ENCODE measurements at regions not wholly inside any gene's neighbourhood (a gene's known extent, or its start where the extent isn't known, plus 50 kb on each side); places are given as distances from the start of the nearest gene placed in this dataset.

- WGBS: 86% methylated on average over 3 of the region's 3 CpGs
- Histone ChIP-seq H3K36me3 (no peaks in the 10 kb centered on the region), H3K4me3 (no peak overlapping the region), H3K27me3 (no peaks in the 10 kb centered on the region), H3K27ac (replicated peaks in 1 of 4) (no peak overlapping the region), H3K9me3 (no peaks in the 10 kb centered on the region), H3K4me1 (no peaks in the 10 kb centered on the region)
- intact Hi-C loops (cut with DNase I): no loop called here
- TF ChIP-seq CTCF (IDR thresholded peaks at IDR 0.05) (no peak), POLR2AphosphoS5 (IDR thresholded peaks at IDR 0.05) (no peak), POLR2A (IDR thresholded peaks at IDR 0.05; ENCODE audit: low read depth) (no peak), EP300 (IDR thresholded peaks at IDR 0.05) (no peak)
- no peak for DNase-seq (ENCODE audit: extremely low spot score)
Observed at GRCh38 chr3:166457382-166457781, 620.2 kb upstream of the BCHE start.

GRCh38 chr3:166456286-166456685, 619.1 kb upstream of the BCHE start:
- 64% methylated on average over 3 of the region's 3 CpGs for WGBS
- H3K9me3 ChIP-seq: no peaks in the 10 kb centered on the region
- TF ChIP-seq POLR2A (IDR thresholded peaks at IDR 0.05; ENCODE audit: low read depth) (no peak), CTCF (IDR thresholded peaks at IDR 0.05) (no peak), EP300 (IDR thresholded peaks at IDR 0.05) (no peak), POLR2AphosphoS5 (IDR thresholded peaks at IDR 0.05) (no peak)
- no peaks in the 10 kb centered on the region for H3K27me3 ChIP-seq
- H3K36me3 ChIP-seq: no peaks in the 10 kb centered on the region
- DNase-seq (ENCODE audit: extremely low spot score): no peak
- H3K27ac ChIP-seq (replicated peaks in 1 of 4): no peak overlapping the region
- H3K4me3 ChIP-seq: no peak overlapping the region
- intact Hi-C loops (cut with DNase I): no loop called here
- H3K4me1 ChIP-seq: no peaks in the 10 kb centered on the region

GRCh38 chr3:166455744-166456143, 618.5 kb upstream of the BCHE start:
- no peak for TF ChIP-seq CTCF (IDR thresholded peaks at IDR 0.05)
- Histone ChIP-seq H3K4me1 (no peaks in the 10 kb centered on the region), H3K27ac (replicated peaks in 1 of 4) (no peak overlapping the region), H3K4me3 (no peak overlapping the region), H3K27me3 (no peaks in the 10 kb centered on the region), H3K9me3 (no peaks in the 10 kb centered on the region), H3K36me3 (no peaks in the 10 kb centered on the region)
- WGBS: 77% methylated on average over 3 of the region's 3 CpGs
- intact Hi-C loops (cut with DNase I): no loop called here
- no peak for DNase-seq (ENCODE audit: extremely low spot score)

- H3K4me1 ChIP-seq: no peaks in the 10 kb centered on the region
Observed at GRCh38 chr3:166453478-166453877, 616.3 kb upstream of the BCHE start.

GRCh38 chr3:166451997-166452396, 614.8 kb upstream of the BCHE start:
- WGBS: 76% methylated on average over 1 of the region's 1 CpG
- intact Hi-C loops (cut with DNase I): no loop called here
- no peaks in the 10 kb centered on the region for H3K36me3 ChIP-seq
- DNase-seq (ENCODE audit: extremely low spot score): no peak
- H3K27me3 ChIP-seq: no peaks in the 10 kb centered on the region
- TF ChIP-seq EP300 (IDR thresholded peaks at IDR 0.05) (no peak), POLR2A (IDR thresholded peaks at IDR 0.05; ENCODE audit: low read depth) (no peak), POLR2AphosphoS5 (IDR thresholded peaks at IDR 0.05) (no peak), CTCF (IDR thresholded peaks at IDR 0.05) (no peak)
- H3K4me3 ChIP-seq: no peak overlapping the region
- H3K27ac ChIP-seq (replicated peaks in 1 of 4): no peak overlapping the region
- H3K4me1 ChIP-seq: no peaks in the 10 kb centered on the region
- H3K9me3 ChIP-seq: no peaks in the 10 kb centered on the region

More at GRCh38 chr3:166453478-166453877, 616.3 kb upstream of the BCHE start:
- no peak for DNase-seq (ENCODE audit: extremely low spot score)
- TF ChIP-seq POLR2AphosphoS5 (IDR thresholded peaks at IDR 0.05): no peak
- H3K36me3 ChIP-seq: no peaks in the 10 kb centered on the region
- no peaks in the 10 kb centered on the region for H3K27me3 ChIP-seq
- intact Hi-C loops (cut with DNase I): no loop called here
- no peak overlapping the region for H3K4me3 ChIP-seq
- no peak overlapping the region for H3K27ac ChIP-seq (replicated peaks in 1 of 4)
- no peaks in the 10 kb centered on the region for H3K9me3 ChIP-seq
- WGBS: 65% methylated on average over 1 of the region's 1 CpG

All from esophagus muscularis mucosa (tissue), 4 donors.